Liver (tissue), 7 donors: ENCODE measurements at regions not wholly inside any gene's neighbourhood (a gene's known extent, or its start where the extent isn't known, plus 50 kb on each side); places are given as distances from the start of the nearest gene placed in this dataset.

ENCODE experiments used
- DNase-seq: peaks from one replicate; pipeline ENCODE4 v3.0.0-alpha.2; 2017; ENCODE audit warnings: low spot score
- H3K27ac ChIP-seq, 2 donors: one replicate each; pipeline ENCODE4 v1.7.0; 2013; ENCODE audit warnings: inconsistent platforms in 2 of 2, low read length in 2 of 2, control low read depth in 1 of 2, low read depth in 1 of 2, mild to moderate bottlenecking in 1 of 2
- H3K27me3 ChIP-seq, 4 donors: one replicate each; pipeline versions ENCODE4 v1.6.1 to v1.7.0; 2013; ENCODE audit warnings: low read length in 3 of 4, inconsistent platforms in 1 of 4, mild to moderate bottlenecking in 1 of 4, moderate library complexity in 1 of 4; ENCODE audit not compliant: control insufficient read depth in 4 of 4, insufficient read depth in 4 of 4
- H3K36me3 ChIP-seq, 4 donors: one replicate each; pipeline versions ENCODE4 v1.6.1 to v1.7.0; 2013; ENCODE audit warnings: low read length in 3 of 4, mild to moderate bottlenecking in 3 of 4, low read depth in 1 of 4, moderate library complexity in 1 of 4; ENCODE audit not compliant: control insufficient read depth in 4 of 4, insufficient read depth in 3 of 4
- H3K4me1 ChIP-seq, 4 donors: one replicate each; pipeline versions ENCODE4 v1.6.1 to v1.7.0; 2013; ENCODE audit warnings: low read length in 3 of 4, mild to moderate bottlenecking in 3 of 4, moderate library complexity in 1 of 4; ENCODE audit not compliant: control insufficient read depth in 4 of 4, insufficient read depth in 4 of 4
- H3K4me3 ChIP-seq, 3 donors: one replicate each; pipeline versions ENCODE4 v1.6.1 to v1.7.0; 2013; ENCODE audit warnings: low read length in 3 of 3, control low read depth in 1 of 3, low read depth in 1 of 3, mild to moderate bottlenecking in 1 of 3
- H3K9ac ChIP-seq, 2 donors: one replicate each; pipeline ENCODE4 v1.7.0; 2013; ENCODE audit warnings: low read length in 2 of 2, mild to moderate bottlenecking in 2 of 2, moderate library complexity in 2 of 2, control low read depth in 1 of 2, low read depth in 1 of 2
- H3K9me3 ChIP-seq, 4 donors: one replicate each; pipeline versions ENCODE4 v1.6.1 to v1.7.0; 2013; ENCODE audit warnings: low read length in 3 of 4; ENCODE audit not compliant: control insufficient read depth in 4 of 4
- ATF3 ChIP-seq: IDR thresholded peaks from 2 replicates; pipeline ENCODE4 v1.6.1; 2016; ENCODE audit warnings: antibody characterized with exemption
- EGR1 ChIP-seq, 2 donors: IDR thresholded peaks; 2 replicates each; pipeline ENCODE4 v1.6.1; 2016 to 2018; ENCODE audit warnings: antibody characterized with exemption in 2 of 2, low read depth in 2 of 2
- FOXA1 ChIP-seq: IDR thresholded peaks from 2 replicates; pipeline ENCODE4 v1.6.1; 2016; ENCODE audit warnings: antibody characterized with exemption
- FOXA2 ChIP-seq: IDR thresholded peaks from 2 replicates; pipeline ENCODE4 v1.6.1; 2016; ENCODE audit warnings: antibody characterized with exemption
- GABPA ChIP-seq, 2 donors: IDR thresholded peaks in 1 of 2; conservative IDR thresholded peaks in 1 of 2; 2 replicates each; pipeline ENCODE4 v1.6.1; 2016; ENCODE audit warnings: antibody characterized with exemption in 2 of 2, mild to moderate bottlenecking in 1 of 2, moderate library complexity in 1 of 2
- HNF4A ChIP-seq, 2 donors: conservative IDR thresholded peaks; 2 replicates each; pipeline ENCODE4 v1.6.1; 2016; ENCODE audit warnings: antibody characterized with exemption in 2 of 2, mild to moderate bottlenecking in 2 of 2
- JUND ChIP-seq, 2 donors: IDR thresholded peaks; 2 replicates each; pipeline ENCODE4 v1.6.1; 2016; ENCODE audit warnings: antibody characterized with exemption in 2 of 2
- MAX ChIP-seq: IDR thresholded peaks from 2 replicates; pipeline ENCODE4 v1.6.1; 2016; ENCODE audit warnings: antibody characterized with exemption
- RAD21 ChIP-seq, 2 donors: IDR thresholded peaks; 2 replicates each; pipeline ENCODE4 v1.6.1; 2016; ENCODE audit warnings: antibody characterized with exemption in 2 of 2, mild to moderate bottlenecking in 2 of 2
- REST ChIP-seq: IDR thresholded peaks from 2 replicates; pipeline ENCODE4 v1.6.1; 2016; ENCODE audit warnings: antibody characterized with exemption, mild to moderate bottlenecking
- RXRA ChIP-seq, 2 donors: IDR thresholded peaks; 2 replicates each; pipeline ENCODE4 v1.6.1; 2017 to 2018; ENCODE audit warnings: antibody characterized with exemption in 2 of 2, mild to moderate bottlenecking in 1 of 2
- SP1 ChIP-seq: IDR thresholded peaks from 2 replicates; pipeline ENCODE4 v1.6.1; 2018; ENCODE audit warnings: antibody characterized with exemption, mild to moderate bottlenecking
- YY1 ChIP-seq: IDR thresholded peaks from 2 replicates; pipeline ENCODE4 v1.6.1; 2016; ENCODE audit warnings: antibody characterized with exemption, mild to moderate bottlenecking
- ZBTB33 ChIP-seq: IDR thresholded peaks from 2 replicates; pipeline ENCODE4 v1.6.1; 2016; ENCODE audit warnings: antibody characterized with exemption
- WGBS: extraction: QIAGEN DNeasy Blood & Tissue Kit; methylation state at CpG from one replicate; pipeline ENCODE4 v1.1.7; 2013; 5-methylcytosine and 5-hydroxymethylcytosine counted together
- donor health status: healthy.
- donor health status: healthy.
- donor health status: healthy.
- donor health status: healthy.

- no peak for DNase-seq
- H3K36me3 ChIP-seq = no peaks in the 10 kb centered on the region
- H3K9ac ChIP-seq = no peak overlapping the region
- WGBS = 87% methylated on average over 1 of the region's 1 CpG
- H3K27me3 ChIP-seq = no peaks in the 10 kb centered on the region
- H3K27ac ChIP-seq = no peak overlapping the region
- no peak overlapping the region for H3K4me3 ChIP-seq
- no peaks in the 10 kb centered on the region for H3K4me1 ChIP-seq
- H3K9me3 ChIP-seq = no peaks in the 10 kb centered on the region
- no peak for TF ChIP-seq ZBTB33
- no peak for TF ChIP-seq RAD21 (IDR thresholded peaks at IDR 0.05)
- TF ChIP-seq RXRA (IDR thresholded peaks at IDR 0.05) = no peak
- no peak for TF ChIP-seq HNF4A (conservative IDR thresholded peaks at IDR 0.05)
- TF ChIP-seq REST = no peak
- TF ChIP-seq ATF3 = no peak
- no peak for TF ChIP-seq FOXA2
Measured at GRCh38 chr11:90601261-90601660, 378.4 kb upstream of the CHORDC1 start.

GRCh38 chr11:90594658-90595057 is 371.8 kb upstream of the CHORDC1 start:
- Histone ChIP-seq H3K4me1 (no peaks in the 10 kb centered on the region), H3K9me3 (no peaks in the 10 kb centered on the region), H3K27me3 (no peaks in the 10 kb centered on the region), H3K4me3 (no peak overlapping the region), H3K27ac (no peak overlapping the region), H3K9ac (no peak overlapping the region), H3K36me3 (no peaks in the 10 kb centered on the region)
- TF ChIP-seq YY1 (no peak), EGR1 (IDR thresholded peaks at IDR 0.05; ENCODE audit: low read depth in 2 of 2) (no peak), ATF3 (no peak), RAD21 (IDR thresholded peaks at IDR 0.05) (no peak), SP1 (no peak), MAX (no peak), GABPA (IDR thresholded peaks at IDR 0.05 in 1 of 2, conservative IDR thresholded peaks at IDR 0.05 in 1 of 2) (no peak), FOXA1 (no peak), JUND (IDR thresholded peaks at IDR 0.05) (no peak)
- DNase-seq = no peak
- WGBS = 53% methylated on average over 1 of the region's 1 CpG
